Stomach (tissue), 8 donors: ENCODE measurements at regions not wholly inside any gene's neighbourhood (a gene's known extent, or its start where the extent isn't known, plus 50 kb on each side); places are given as distances from the start of the nearest gene placed in this dataset.

Source experiments
- DNase-seq, 2 donors: peaks; one replicate each; pipeline versions ENCODE4 v3.0.0 to v3.0.0-alpha.2; 2013 to 2019
- H3K27ac ChIP-seq, 5 donors: fragments of 200-600 bp in 4 of 5; sonication (generic) in 4 of 5; one replicate each; pipeline ENCODE4 v1.5.1; 2013 to 2019; ENCODE audit warnings: mild to moderate bottlenecking in 1 of 5, moderate library complexity in 1 of 5
- H3K27me3 ChIP-seq, 3 donors: fragments of 200-600 bp; sonication (generic); one replicate each; pipeline ENCODE4 v1.5.1; 2017 to 2019; ENCODE audit warnings: mixed run types in 1 of 3
- H3K36me3 ChIP-seq, 4 donors: fragments of 200-600 bp; sonication (generic); 1 replicate in 3 of 4; 2 replicates in 1 of 4; pipeline ENCODE4 v1.5.1; 2016 to 2019
- H3K4me1 ChIP-seq, 4 donors: fragments of 200-600 bp; sonication (generic); one replicate each; pipeline ENCODE4 v1.5.1; 2016 to 2019
- H3K4me3 ChIP-seq, 4 donors: fragments of 200-600 bp; sonication (generic) in 3 of 4; one replicate each; pipeline ENCODE4 v1.5.1; 2016 to 2019; ENCODE audit warnings: mild to moderate bottlenecking in 1 of 4
- H3K9me3 ChIP-seq, 4 donors: fragments of 200-600 bp; sonication (generic); one replicate each; pipeline ENCODE4 v1.5.1; 2016 to 2019
- EP300 ChIP-seq: sonication (generic); formaldehyde crosslinking; IDR thresholded peaks from one replicate; pipeline ENCODE4 v1.6.1; 2017; ENCODE audit warnings: antibody characterized with exemption
- POLR2A ChIP-seq, 4 donors: fragments of 450-650 bp; IDR thresholded peaks; one replicate each; pipeline ENCODE4 v1.6.1; 2016; ENCODE audit warnings: antibody characterized with exemption in 4 of 4, control low read depth in 2 of 4, mild to moderate bottlenecking in 1 of 4, moderate library complexity in 1 of 4
- POLR2AphosphoS5 ChIP-seq, 3 donors: sonication (generic); formaldehyde crosslinking; IDR thresholded peaks; one replicate each; pipeline ENCODE4 v1.6.1; 2016; ENCODE audit warnings: antibody characterized with exemption in 3 of 3
- WGBS, 5 donors: extraction: QIAGEN DNeasy Blood & Tissue Kit in 3 of 5; methylation state at CpG; one replicate each; pipeline versions ENCODE4 v1.1.5 to v1.1.7; 2013 to 2018; 5-methylcytosine and 5-hydroxymethylcytosine counted together
- intact Hi-C: fragments of 100-400 bp; cut with DNase I; formaldehyde crosslinking; loops from one replicate; pipeline ENCODE4 v1.15.1; 2023; ENCODE audit warnings: low total_unique reads
- TF ChIP-seq, protein P1 (sequence below), 7 experiments: fragments of 450-650 bp in 4 of 7; fragments of 200-600 bp in 3 of 7; sonication (generic) in 3 of 7; IDR thresholded peaks; one replicate each; pipeline ENCODE4 v1.5.1; 2016 to 2019; ENCODE audit warnings: antibody characterized with exemption in 7 of 7, control low read depth in 2 of 7, mild to moderate bottlenecking in 1 of 7
- donor health status: healthy with polysubstance abuse.
- donor health status: Bipolar disorder and iron deficiency.
- donor health status: healthy.

DNA sequence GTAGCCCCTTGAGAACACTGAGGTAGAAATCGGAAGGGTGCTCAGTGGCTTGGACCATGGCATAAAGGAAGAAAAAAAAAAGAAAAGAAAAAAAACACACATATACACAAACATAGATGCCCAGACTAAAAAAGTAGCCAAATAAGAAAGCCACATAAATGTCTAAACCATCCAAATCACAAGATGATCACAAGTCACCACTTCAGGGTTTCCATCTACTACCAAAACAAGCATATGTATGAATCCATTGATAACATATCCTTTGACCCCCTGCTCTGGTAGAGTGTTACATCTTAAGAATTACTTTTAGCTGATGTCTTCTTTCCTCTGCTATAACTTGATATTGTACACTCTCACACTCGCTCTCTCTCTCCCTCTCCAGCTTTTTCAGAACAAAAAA lies 245.9 kb downstream of the AHR start:
- no peaks in the 10 kb centered on the region for H3K27me3 ChIP-seq
- no peaks in the 10 kb centered on the region for H3K9me3 ChIP-seq
- no peak overlapping the region for H3K4me3 ChIP-seq
- WGBS, 5 donors, result 88 to 98% (median 96%) methylated on average over 2 of the region's 2 CpGs
- DNase-seq, result no peak
- H3K36me3 ChIP-seq, result no peaks in the 10 kb centered on the region
- intact Hi-C loops, result no loop called here
- H3K4me1 ChIP-seq, result peaks cover 0 to 18% (median 9%) of the 10 kb centered on the region in 4 donors
- peak overlapping the region in 1 of 5 donors; percentile 54 for H3K27ac ChIP-seq
- TF ChIP-seq, protein P1, sequence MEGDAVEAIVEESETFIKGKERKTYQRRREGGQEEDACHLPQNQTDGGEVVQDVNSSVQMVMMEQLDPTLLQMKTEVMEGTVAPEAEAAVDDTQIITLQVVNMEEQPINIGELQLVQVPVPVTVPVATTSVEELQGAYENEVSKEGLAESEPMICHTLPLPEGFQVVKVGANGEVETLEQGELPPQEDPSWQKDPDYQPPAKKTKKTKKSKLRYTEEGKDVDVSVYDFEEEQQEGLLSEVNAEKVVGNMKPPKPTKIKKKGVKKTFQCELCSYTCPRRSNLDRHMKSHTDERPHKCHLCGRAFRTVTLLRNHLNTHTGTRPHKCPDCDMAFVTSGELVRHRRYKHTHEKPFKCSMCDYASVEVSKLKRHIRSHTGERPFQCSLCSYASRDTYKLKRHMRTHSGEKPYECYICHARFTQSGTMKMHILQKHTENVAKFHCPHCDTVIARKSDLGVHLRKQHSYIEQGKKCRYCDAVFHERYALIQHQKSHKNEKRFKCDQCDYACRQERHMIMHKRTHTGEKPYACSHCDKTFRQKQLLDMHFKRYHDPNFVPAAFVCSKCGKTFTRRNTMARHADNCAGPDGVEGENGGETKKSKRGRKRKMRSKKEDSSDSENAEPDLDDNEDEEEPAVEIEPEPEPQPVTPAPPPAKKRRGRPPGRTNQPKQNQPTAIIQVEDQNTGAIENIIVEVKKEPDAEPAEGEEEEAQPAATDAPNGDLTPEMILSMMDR (IDR thresholded peaks at IDR 0.05), result no peak
- TF ChIP-seq POLR2AphosphoS5 (IDR thresholded peaks at IDR 0.05), result no peak
- no peak for TF ChIP-seq EP300
- TF ChIP-seq POLR2A (IDR thresholded peaks at IDR 0.05), result no peak

DNA sequence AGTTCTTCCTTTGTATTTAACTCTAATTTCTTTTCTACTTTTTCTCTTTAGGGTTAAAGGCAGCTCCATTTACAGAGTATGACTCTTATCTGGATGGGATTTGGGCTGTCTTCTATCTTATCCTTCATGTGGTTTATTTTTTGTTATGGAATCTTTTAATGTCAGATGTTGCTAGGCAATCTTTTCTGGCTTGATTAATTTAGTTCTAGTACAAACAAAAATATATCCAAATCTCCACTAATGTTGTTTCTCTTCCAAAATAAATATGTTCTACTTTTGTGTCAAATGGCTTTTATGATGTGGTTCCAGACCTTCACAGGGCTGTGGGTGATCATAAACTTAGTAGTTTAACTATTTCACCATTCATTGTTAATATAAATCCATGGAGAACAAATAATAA lies 246.9 kb downstream of the AHR start:
- H3K4me3 ChIP-seq, result no peak overlapping the region
- H3K9me3 ChIP-seq, result no peaks in the 10 kb centered on the region
- TF ChIP-seq, protein P1 (IDR thresholded peaks at IDR 0.05), result no peak
- TF ChIP-seq EP300, result no peak
- no peak for TF ChIP-seq POLR2AphosphoS5 (IDR thresholded peaks at IDR 0.05)
- TF ChIP-seq POLR2A (IDR thresholded peaks at IDR 0.05), result no peak
- peak overlapping the region in 2 of 5 donors; percentile 31 to 54 for H3K27ac ChIP-seq
- no peaks in the 10 kb centered on the region for H3K36me3 ChIP-seq
- H3K27me3 ChIP-seq, result no peaks in the 10 kb centered on the region
- DNase-seq, result peak in 1 of 2 donors; percentile 33
- peaks cover 0 to 18% (median 9%) of the 10 kb centered on the region in 4 donors for H3K4me1 ChIP-seq
- intact Hi-C loops, result no loop called here

DNA sequence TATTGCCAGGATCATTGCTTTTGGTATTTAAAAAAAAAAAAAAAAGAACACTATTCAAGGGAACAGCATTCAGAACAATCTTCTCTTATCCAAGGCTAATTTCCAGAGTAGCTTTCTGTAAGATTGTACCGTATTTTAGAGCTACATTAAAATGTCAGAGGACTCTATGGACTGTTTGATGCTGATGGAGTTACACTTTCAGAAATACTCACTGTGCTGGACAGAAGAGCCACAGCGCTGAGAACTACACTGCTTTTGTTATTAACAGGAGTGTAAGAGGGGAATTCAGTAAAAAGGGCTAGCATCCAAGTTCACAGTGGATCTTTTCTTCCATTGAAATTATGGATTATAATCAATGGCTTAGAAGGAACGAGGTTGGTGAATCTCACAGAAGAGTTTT lies 247.7 kb downstream of the AHR start:
- intact Hi-C loops, result no loop called here
- TF ChIP-seq, protein P1 (IDR thresholded peaks at IDR 0.05), result no peak
- TF ChIP-seq EP300 (no peak), POLR2A (IDR thresholded peaks at IDR 0.05) (no peak), POLR2AphosphoS5 (IDR thresholded peaks at IDR 0.05) (no peak)
- Histone ChIP-seq H3K4me3 (no peak overlapping the region), H3K9me3 (no peaks in the 10 kb centered on the region), H3K36me3 (no peaks in the 10 kb centered on the region), H3K27me3 (no peaks in the 10 kb centered on the region), H3K27ac (peak overlapping the region in 4 of 5 donors; percentile 22 to 58 (median 42)), H3K4me1 (peaks cover 0 to 18% (median 9%) of the 10 kb centered on the region in 4 donors)
- no peak for DNase-seq
- WGBS, 5 donors, result 34 to 61% (median 41%) methylated on average over 3 of the region's 3 CpGs

DNA sequence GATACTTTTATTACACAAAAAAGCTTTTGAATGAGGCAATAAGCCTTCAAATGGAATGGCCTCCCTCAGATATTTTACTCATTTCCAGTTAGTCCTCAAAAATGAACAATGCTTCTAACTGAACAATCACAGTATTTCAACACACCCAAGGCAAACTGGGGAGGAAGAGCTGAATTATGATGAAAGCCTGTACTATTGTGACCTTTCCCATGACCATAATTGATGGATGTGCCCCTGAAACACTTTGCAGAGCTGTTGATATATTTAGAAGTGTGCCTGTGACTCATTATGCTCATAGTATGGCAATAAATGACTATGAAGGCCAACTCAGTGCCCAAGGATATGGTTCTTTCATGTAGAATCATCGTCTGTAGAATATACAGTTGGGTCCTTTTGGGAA lies 248.1 kb downstream of the AHR start:
- DNase-seq, result no peak
- Histone ChIP-seq H3K27ac (peak overlapping the region in 4 of 5 donors; percentile 22 to 58 (median 42)), H3K9me3 (no peaks in the 10 kb centered on the region), H3K4me3 (no peak overlapping the region), H3K36me3 (no peaks in the 10 kb centered on the region), H3K4me1 (peaks cover 0 to 18% (median 9%) of the 10 kb centered on the region in 4 donors), H3K27me3 (no peaks in the 10 kb centered on the region)
- TF ChIP-seq, protein P1 (IDR thresholded peaks at IDR 0.05), result no peak
- peak in 1 of 3 donors; percentile 62 for TF ChIP-seq POLR2AphosphoS5 (IDR thresholded peaks at IDR 0.05)
- TF ChIP-seq EP300, result no peak
- 65 to 92% (median 80%) methylated on average over 1 of the region's 1 CpG for WGBS, 5 donors
- intact Hi-C loops, result no loop called here
